ENCODE measurements at regions not wholly inside any gene's neighbourhood (a gene's known extent, or its start where the extent isn't known, plus 50 kb on each side); places are given as distances from the start of the nearest gene placed in this dataset.

- no peak for TF ChIP-seq POLR2A (IDR thresholded peaks at IDR 0.05)
- TF ChIP-seq CTCF (IDR thresholded peaks at IDR 0.05) = no peak
Measured at GRCh38 chrX:110569506-110569905, 210.9 kb downstream of the RTL9 start.

Data from uterus (tissue), 2 donors.